Right atrium auricular region (tissue), 2 donors: ENCODE measurements at regions not wholly inside any gene's neighbourhood (a gene's known extent, or its start where the extent isn't known, plus 50 kb on each side); places are given as distances from the start of the nearest gene placed in this dataset.
A peak's percentile ranks its signal among the peaks of the same experiment; 100 is the strongest.

Experiments
- DNase-seq: peaks from one replicate; pipeline ENCODE4 v3.0.0-alpha.2; 2019; ENCODE audit warnings: low spot score
- H3K27ac ChIP-seq, 2 donors: fragments of 200-600 bp; sonication (generic); 1 replicate in 1 of 2; 2 replicates in 1 of 2; pipeline ENCODE4 v1.5.1; 2016 to 2019
- H3K27me3 ChIP-seq, 2 donors: fragments of 200-600 bp; sonication (generic); one replicate each; pipeline versions ENCODE4 v1.5.1 to v1.6.0; 2017 to 2019
- H3K36me3 ChIP-seq: fragments of 200-600 bp; sonication (generic); one replicate; pipeline ENCODE4 v1.5.1; 2016
- H3K4me1 ChIP-seq, 2 donors: fragments of 200-600 bp; sonication (generic); one replicate each; pipeline versions ENCODE4 v1.5.1 to v1.6.0; 2017 to 2019
- H3K4me3 ChIP-seq, 2 donors: fragments of 200-600 bp; sonication (generic); 1 replicate in 1 of 2; 2 replicates in 1 of 2; pipeline ENCODE4 v1.5.1; 2017 to 2019; ENCODE audit warnings: mild to moderate bottlenecking in 1 of 2, moderate library complexity in 1 of 2
- H3K9me3 ChIP-seq, 2 donors: fragments of 200-600 bp; sonication (generic); one replicate each; pipeline ENCODE4 v1.5.1; 2019
- TF ChIP-seq, protein P1 (sequence below), 2 donors: fragments of 200-600 bp; sonication (generic); IDR thresholded peaks; one replicate each; pipeline ENCODE4 v1.5.1; 2019; ENCODE audit warnings: antibody characterized with exemption in 2 of 2

DNA sequence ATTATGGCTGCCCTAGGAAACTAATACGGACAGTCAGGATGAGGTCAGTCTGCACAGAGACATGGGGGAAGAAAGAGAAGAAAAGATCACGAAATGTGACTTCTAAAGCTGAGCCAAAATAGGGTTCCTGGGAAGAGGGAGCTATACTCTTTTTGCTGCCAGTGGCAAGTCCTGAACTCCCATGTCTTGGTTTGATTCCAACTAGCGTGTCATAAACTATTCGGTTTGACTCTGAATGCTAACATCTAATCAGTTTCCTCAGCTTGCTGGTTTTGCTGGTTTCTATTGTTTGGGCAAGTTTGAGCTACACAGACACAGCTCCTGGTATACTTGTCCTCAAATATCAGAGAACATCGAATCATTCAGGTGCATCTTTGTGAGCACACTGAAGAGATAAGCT lies 80.5 kb upstream of the CYP1B1 start:
- no peaks in the 10 kb centered on the region for H3K36me3 ChIP-seq
- no peaks in the 10 kb centered on the region for H3K9me3 ChIP-seq
- no peak overlapping the region for H3K4me3 ChIP-seq
- TF ChIP-seq, protein P1, sequence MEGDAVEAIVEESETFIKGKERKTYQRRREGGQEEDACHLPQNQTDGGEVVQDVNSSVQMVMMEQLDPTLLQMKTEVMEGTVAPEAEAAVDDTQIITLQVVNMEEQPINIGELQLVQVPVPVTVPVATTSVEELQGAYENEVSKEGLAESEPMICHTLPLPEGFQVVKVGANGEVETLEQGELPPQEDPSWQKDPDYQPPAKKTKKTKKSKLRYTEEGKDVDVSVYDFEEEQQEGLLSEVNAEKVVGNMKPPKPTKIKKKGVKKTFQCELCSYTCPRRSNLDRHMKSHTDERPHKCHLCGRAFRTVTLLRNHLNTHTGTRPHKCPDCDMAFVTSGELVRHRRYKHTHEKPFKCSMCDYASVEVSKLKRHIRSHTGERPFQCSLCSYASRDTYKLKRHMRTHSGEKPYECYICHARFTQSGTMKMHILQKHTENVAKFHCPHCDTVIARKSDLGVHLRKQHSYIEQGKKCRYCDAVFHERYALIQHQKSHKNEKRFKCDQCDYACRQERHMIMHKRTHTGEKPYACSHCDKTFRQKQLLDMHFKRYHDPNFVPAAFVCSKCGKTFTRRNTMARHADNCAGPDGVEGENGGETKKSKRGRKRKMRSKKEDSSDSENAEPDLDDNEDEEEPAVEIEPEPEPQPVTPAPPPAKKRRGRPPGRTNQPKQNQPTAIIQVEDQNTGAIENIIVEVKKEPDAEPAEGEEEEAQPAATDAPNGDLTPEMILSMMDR (IDR thresholded peaks at IDR 0.05): no peak
- H3K27me3 ChIP-seq: no peaks in the 10 kb centered on the region
- H3K27ac ChIP-seq: no peak overlapping the region
- H3K4me1 ChIP-seq: peaks cover 0 to 9% of the 10 kb centered on the region in 2 donors
- no peak for DNase-seq

DNA sequence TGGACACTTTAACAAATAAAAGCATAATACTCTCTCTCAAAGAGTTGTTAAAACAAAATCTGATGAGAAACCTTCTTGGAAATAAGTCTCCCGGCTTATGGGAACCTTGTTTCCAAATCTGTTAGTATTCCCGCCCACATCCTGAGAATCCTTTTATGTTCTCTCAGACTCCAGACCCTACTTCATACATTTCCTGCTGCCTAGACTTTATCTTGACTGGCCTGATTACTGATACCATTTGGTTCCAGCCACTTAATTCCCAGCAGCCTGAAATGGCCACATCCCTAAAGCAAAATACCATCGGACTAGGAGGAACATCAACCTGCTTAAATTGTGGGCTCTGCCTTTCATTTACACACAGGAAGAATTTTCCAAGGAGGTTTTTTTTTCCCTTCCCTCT lies 79.1 kb upstream of the CYP1B1 start:
- Histone ChIP-seq H3K9me3 (no peaks in the 10 kb centered on the region), H3K4me1 (peaks cover 0 to 9% of the 10 kb centered on the region in 2 donors), H3K4me3 (no peak overlapping the region), H3K27me3 (no peaks in the 10 kb centered on the region), H3K36me3 (no peaks in the 10 kb centered on the region), H3K27ac (peak overlapping the region in 1 of 2 donors; percentile 15)
- DNase-seq: no peak
- TF ChIP-seq, protein P1 (IDR thresholded peaks at IDR 0.05): no peak

DNA sequence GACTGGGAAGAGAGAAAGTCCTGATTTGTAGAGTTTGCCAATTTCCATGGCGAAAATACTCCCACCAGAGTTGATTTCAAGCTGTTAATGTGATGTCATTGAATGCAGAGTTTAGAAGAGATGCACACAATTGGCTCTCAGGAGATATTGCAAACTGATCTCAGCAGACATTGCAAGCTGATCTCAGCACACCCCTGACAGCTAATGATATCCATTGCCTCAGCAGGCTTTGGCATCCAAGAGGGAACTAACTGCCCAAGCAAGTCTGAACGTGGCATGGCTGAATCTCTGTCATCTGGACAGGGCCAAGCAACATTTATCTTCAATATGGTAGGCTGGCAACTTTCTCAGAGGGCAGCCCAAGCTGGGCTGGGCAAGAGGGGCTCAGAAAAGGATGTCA lies 78.4 kb upstream of the CYP1B1 start:
- no peaks in the 10 kb centered on the region for H3K27me3 ChIP-seq
- H3K27ac ChIP-seq: peak overlapping the region; percentile 6 to 15
- no peaks in the 10 kb centered on the region for H3K9me3 ChIP-seq
- TF ChIP-seq, protein P1 (IDR thresholded peaks at IDR 0.05): no peak
- H3K4me1 ChIP-seq: peaks cover 0 to 9% of the 10 kb centered on the region in 2 donors
- no peak for DNase-seq
- H3K4me3 ChIP-seq: no peak overlapping the region
- H3K36me3 ChIP-seq: no peaks in the 10 kb centered on the region

- peaks cover 0 to 5% of the 10 kb centered on the region in 2 donors for H3K4me1 ChIP-seq
- no peaks in the 10 kb centered on the region for H3K27me3 ChIP-seq
- H3K27ac ChIP-seq: peak overlapping the region in 1 of 2 donors; percentile 6
- no peak overlapping the region for H3K4me3 ChIP-seq
- TF ChIP-seq, protein P1 (IDR thresholded peaks at IDR 0.05): no peak
- no peak for DNase-seq
- no peaks in the 10 kb centered on the region for H3K9me3 ChIP-seq
- H3K36me3 ChIP-seq: no peaks in the 10 kb centered on the region
Measured at GRCh38 chr2:38153476-38154135, 77.7 kb upstream of the CYP1B1 start.

- Histone ChIP-seq H3K4me1 (peaks cover 0 to 5% of the 10 kb centered on the region in 2 donors), H3K36me3 (no peaks in the 10 kb centered on the region), H3K27me3 (no peaks in the 10 kb centered on the region), H3K4me3 (no peak overlapping the region), H3K27ac (no peak overlapping the region), H3K9me3 (no peaks in the 10 kb centered on the region)
- TF ChIP-seq, protein P1 (IDR thresholded peaks at IDR 0.05): no peak
- no peak for DNase-seq
Measured at GRCh38 chr2:38152913-38153312, 77.0 kb upstream of the CYP1B1 start.

DNA sequence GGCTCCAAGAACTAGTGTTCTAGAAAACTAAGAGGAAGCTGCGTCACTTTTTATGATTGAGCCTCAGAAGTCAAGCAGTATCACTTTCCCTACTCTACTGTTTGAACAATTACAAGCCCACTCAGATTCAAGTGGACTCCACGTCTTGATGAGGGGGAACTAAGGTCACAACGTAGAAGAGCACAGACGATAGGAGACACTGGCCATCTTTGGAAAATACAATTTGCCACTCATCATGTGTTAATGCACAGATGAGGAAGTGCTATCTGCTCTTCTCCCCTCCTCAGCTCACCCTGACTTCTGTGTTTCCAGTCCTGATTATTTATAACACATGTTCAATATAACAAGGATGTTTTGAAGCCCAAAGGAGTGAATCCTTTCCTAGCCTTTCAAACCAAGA lies 76.1 kb upstream of the CYP1B1 start:
- no peak overlapping the region for H3K27ac ChIP-seq
- H3K27me3 ChIP-seq: no peaks in the 10 kb centered on the region
- H3K36me3 ChIP-seq: no peaks in the 10 kb centered on the region
- peaks cover 0 to 10% of the 10 kb centered on the region in 2 donors for H3K4me1 ChIP-seq
- H3K4me3 ChIP-seq: no peak overlapping the region
- H3K9me3 ChIP-seq: no peaks in the 10 kb centered on the region
- DNase-seq: no peak
- TF ChIP-seq, protein P1 (IDR thresholded peaks at IDR 0.05): no peak
